Fibroblast of pulmonary artery (primary cell): ENCODE measurements at regions not wholly inside any gene's neighbourhood (a gene's known extent, or its start where the extent isn't known, plus 50 kb on each side); places are given as distances from the start of the nearest gene placed in this dataset.

Source experiments
- DNase-seq: peaks from one replicate; pipeline ENCODE4 v3.0.0-alpha.2; 2010; ENCODE audit warnings: low read depth
- H3K4me3 ChIP-seq: replicated peaks from 2 replicates; pipeline ENCODE4 v1.5.1; 2011; ENCODE audit warnings: low read depth, mild to moderate bottlenecking, control low read depth, low read length, moderate library complexity
- TF ChIP-seq, protein P1 (sequence below): IDR thresholded peaks from 2 replicates; pipeline ENCODE4 v1.5.1; 2011; ENCODE audit warnings: mild to moderate bottlenecking, control low read depth, low read length, inconsistent platforms; ENCODE audit errors: missing control alignments

DNA sequence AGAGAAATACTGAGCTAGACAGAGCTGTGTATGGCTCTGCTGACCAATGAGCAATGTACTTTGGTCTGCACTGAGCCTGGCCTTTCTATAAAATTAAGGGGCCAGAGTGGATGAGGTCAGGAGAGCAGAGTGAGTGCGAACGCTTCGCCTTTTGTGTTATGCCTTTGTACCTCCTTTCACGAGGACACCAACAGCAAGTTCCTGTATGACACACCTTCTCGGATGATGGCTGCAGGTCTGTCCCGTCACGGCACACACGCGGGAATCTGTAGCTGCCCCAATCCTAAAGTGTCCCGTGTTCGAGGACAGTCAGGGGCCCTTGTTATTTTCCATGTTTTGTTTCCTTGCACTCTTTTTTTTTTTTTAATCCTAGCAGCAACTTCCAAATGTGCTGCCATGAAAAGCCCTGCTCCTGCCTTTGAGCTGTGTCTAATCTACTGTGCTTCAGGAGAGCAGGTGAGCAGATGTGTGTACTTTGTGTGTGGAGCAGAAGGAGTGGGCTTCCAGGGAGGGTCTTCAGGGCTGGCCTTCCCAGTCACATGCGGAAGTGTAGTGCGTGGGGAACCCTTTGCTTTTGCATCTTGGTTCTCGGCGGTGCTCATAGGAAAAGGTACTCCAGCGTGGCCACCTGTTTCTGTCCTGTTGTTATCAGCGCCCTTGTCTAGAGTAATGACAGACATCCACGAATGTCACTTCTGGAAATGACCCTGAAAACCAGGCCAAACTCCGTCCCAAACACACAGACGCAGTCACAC lies 213.2 kb downstream of the NDUFA10 start:
- DNase-seq, result no peak
- H3K4me3 ChIP-seq, result no peak overlapping the region
- TF ChIP-seq, protein P1, sequence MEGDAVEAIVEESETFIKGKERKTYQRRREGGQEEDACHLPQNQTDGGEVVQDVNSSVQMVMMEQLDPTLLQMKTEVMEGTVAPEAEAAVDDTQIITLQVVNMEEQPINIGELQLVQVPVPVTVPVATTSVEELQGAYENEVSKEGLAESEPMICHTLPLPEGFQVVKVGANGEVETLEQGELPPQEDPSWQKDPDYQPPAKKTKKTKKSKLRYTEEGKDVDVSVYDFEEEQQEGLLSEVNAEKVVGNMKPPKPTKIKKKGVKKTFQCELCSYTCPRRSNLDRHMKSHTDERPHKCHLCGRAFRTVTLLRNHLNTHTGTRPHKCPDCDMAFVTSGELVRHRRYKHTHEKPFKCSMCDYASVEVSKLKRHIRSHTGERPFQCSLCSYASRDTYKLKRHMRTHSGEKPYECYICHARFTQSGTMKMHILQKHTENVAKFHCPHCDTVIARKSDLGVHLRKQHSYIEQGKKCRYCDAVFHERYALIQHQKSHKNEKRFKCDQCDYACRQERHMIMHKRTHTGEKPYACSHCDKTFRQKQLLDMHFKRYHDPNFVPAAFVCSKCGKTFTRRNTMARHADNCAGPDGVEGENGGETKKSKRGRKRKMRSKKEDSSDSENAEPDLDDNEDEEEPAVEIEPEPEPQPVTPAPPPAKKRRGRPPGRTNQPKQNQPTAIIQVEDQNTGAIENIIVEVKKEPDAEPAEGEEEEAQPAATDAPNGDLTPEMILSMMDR, result no peak

- H3K4me3 ChIP-seq, result no peak overlapping the region
- TF ChIP-seq, protein P1, result no peak
- DNase-seq, result no peak
Measured at GRCh38 chr2:239811111-239811781, 213.9 kb downstream of the NDUFA10 start.

- TF ChIP-seq, protein P1, result no peak
- no peak for DNase-seq
- no peak overlapping the region for H3K4me3 ChIP-seq
Measured at GRCh38 chr2:239809391-239809790, 215.8 kb downstream of the NDUFA10 start.

- DNase-seq, result no peak
- H3K4me3 ChIP-seq, result no peak overlapping the region
- TF ChIP-seq, protein P1, result no peak
Measured at GRCh38 chr2:239807568-239807967, 217.6 kb downstream of the NDUFA10 start.

GRCh38 chr2:239806758-239807434 lies 218.2 kb downstream of the NDUFA10 start:
- TF ChIP-seq, protein P1, result no peak
- H3K4me3 ChIP-seq, result no peak overlapping the region
- DNase-seq, result no peak

DNA sequence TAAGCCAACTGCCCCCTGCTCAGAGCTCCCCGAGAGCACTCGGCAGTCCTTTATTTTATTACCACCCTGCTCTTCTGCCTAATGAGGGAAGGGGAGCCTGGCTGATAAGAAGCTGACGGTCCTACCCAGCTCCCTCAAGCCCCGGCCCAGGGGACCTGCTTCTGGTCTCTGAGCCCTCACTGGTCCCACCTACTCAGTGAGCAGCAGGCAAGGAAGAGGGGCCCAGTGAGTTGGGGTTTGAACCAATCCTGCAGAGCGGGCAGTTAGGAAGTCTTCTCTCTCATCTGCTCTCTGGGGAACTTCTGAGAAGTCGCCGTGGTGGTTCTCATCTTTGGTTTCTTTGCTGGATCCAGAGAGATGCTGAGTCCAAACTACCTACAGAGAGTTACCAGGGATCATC lies 218.9 kb downstream of the NDUFA10 start:
- TF ChIP-seq, protein P1, result no peak
- H3K4me3 ChIP-seq, result no peak overlapping the region
- DNase-seq, result no peak
